Liver (tissue), 8 donors: ENCODE measurements at regions not wholly inside any gene's neighbourhood (a gene's known extent, or its start where the extent isn't known, plus 50 kb on each side); places are given as distances from the start of the nearest gene placed in this dataset.

ENCODE experiments used
- DNase-seq: peaks from one replicate; pipeline ENCODE4 v3.0.0-alpha.2; 2017; ENCODE audit warnings: low spot score
- H3K27ac ChIP-seq, 2 donors: one replicate each; pipeline ENCODE4 v1.7.0; 2013; ENCODE audit warnings: inconsistent platforms in 2 of 2, low read length in 2 of 2, control low read depth in 1 of 2, low read depth in 1 of 2, mild to moderate bottlenecking in 1 of 2
- H3K27me3 ChIP-seq, 4 donors: one replicate each; pipeline versions ENCODE4 v1.6.1 to v1.7.0; 2013; ENCODE audit warnings: low read length in 3 of 4, inconsistent platforms in 1 of 4, mild to moderate bottlenecking in 1 of 4, moderate library complexity in 1 of 4; ENCODE audit not compliant: control insufficient read depth in 4 of 4, insufficient read depth in 4 of 4
- H3K36me3 ChIP-seq, 4 donors: one replicate each; pipeline versions ENCODE4 v1.6.1 to v1.7.0; 2013; ENCODE audit warnings: low read length in 3 of 4, mild to moderate bottlenecking in 3 of 4, low read depth in 1 of 4, moderate library complexity in 1 of 4; ENCODE audit not compliant: control insufficient read depth in 4 of 4, insufficient read depth in 3 of 4
- H3K4me1 ChIP-seq, 4 donors: one replicate each; pipeline versions ENCODE4 v1.6.1 to v1.7.0; 2013; ENCODE audit warnings: low read length in 3 of 4, mild to moderate bottlenecking in 3 of 4, moderate library complexity in 1 of 4; ENCODE audit not compliant: control insufficient read depth in 4 of 4, insufficient read depth in 4 of 4
- H3K4me3 ChIP-seq, 3 donors: one replicate each; pipeline versions ENCODE4 v1.6.1 to v1.7.0; 2013; ENCODE audit warnings: low read length in 3 of 3, control low read depth in 1 of 3, low read depth in 1 of 3, mild to moderate bottlenecking in 1 of 3
- H3K9ac ChIP-seq, 2 donors: one replicate each; pipeline ENCODE4 v1.7.0; 2013; ENCODE audit warnings: low read length in 2 of 2, mild to moderate bottlenecking in 2 of 2, moderate library complexity in 2 of 2, control low read depth in 1 of 2, low read depth in 1 of 2
- H3K9me3 ChIP-seq, 4 donors: one replicate each; pipeline versions ENCODE4 v1.6.1 to v1.7.0; 2013; ENCODE audit warnings: low read length in 3 of 4; ENCODE audit not compliant: control insufficient read depth in 4 of 4
- EGR1 ChIP-seq, 2 donors: IDR thresholded peaks; 2 replicates each; pipeline ENCODE4 v1.6.1; 2016 to 2018; ENCODE audit warnings: antibody characterized with exemption in 2 of 2, low read depth in 2 of 2
- GABPA ChIP-seq, 2 donors: IDR thresholded peaks in 1 of 2; conservative IDR thresholded peaks in 1 of 2; 2 replicates each; pipeline ENCODE4 v1.6.1; 2016; ENCODE audit warnings: antibody characterized with exemption in 2 of 2, mild to moderate bottlenecking in 1 of 2, moderate library complexity in 1 of 2
- HNF4A ChIP-seq, 2 donors: conservative IDR thresholded peaks; 2 replicates each; pipeline ENCODE4 v1.6.1; 2016; ENCODE audit warnings: antibody characterized with exemption in 2 of 2, mild to moderate bottlenecking in 2 of 2
- JUND ChIP-seq, 2 donors: IDR thresholded peaks; 2 replicates each; pipeline ENCODE4 v1.6.1; 2016; ENCODE audit warnings: antibody characterized with exemption in 2 of 2
- RAD21 ChIP-seq, 2 donors: IDR thresholded peaks; 2 replicates each; pipeline ENCODE4 v1.6.1; 2016; ENCODE audit warnings: antibody characterized with exemption in 2 of 2, mild to moderate bottlenecking in 2 of 2
- SP1 ChIP-seq: IDR thresholded peaks from 2 replicates; pipeline ENCODE4 v1.6.1; 2018; ENCODE audit warnings: antibody characterized with exemption, mild to moderate bottlenecking
- TAF1 ChIP-seq: conservative IDR thresholded peaks from 2 replicates; pipeline ENCODE4 v1.6.1; 2016; ENCODE audit warnings: antibody characterized with exemption, mild to moderate bottlenecking
- YY1 ChIP-seq: IDR thresholded peaks from 2 replicates; pipeline ENCODE4 v1.6.1; 2016; ENCODE audit warnings: antibody characterized with exemption, mild to moderate bottlenecking
- WGBS: extraction: QIAGEN DNeasy Blood & Tissue Kit; methylation state at CpG from one replicate; pipeline ENCODE4 v1.1.7; 2013; 5-methylcytosine and 5-hydroxymethylcytosine counted together
- TF ChIP-seq, protein P1 (sequence below): IDR thresholded peaks from 2 replicates; pipeline ENCODE4 v1.6.1; 2016; ENCODE audit warnings: antibody characterized with exemption
- TF ChIP-seq, protein P2 (sequence below): IDR thresholded peaks from 2 replicates; pipeline ENCODE4 v1.6.1; 2016; ENCODE audit warnings: antibody characterized with exemption
- TF ChIP-seq, protein P3 (sequence below): fragments of 150-350 bp; IDR thresholded peaks from 2 replicates; pipeline ENCODE4 v1.5.1; 2017; ENCODE audit warnings: improper control_type of control experiment, low read depth, low read length; ENCODE audit not compliant: missing input control
- TF ChIP-seq, protein P4 (sequence below): IDR thresholded peaks from 2 replicates; pipeline ENCODE4 v1.6.1; 2016; ENCODE audit warnings: antibody characterized with exemption
- donor health status: healthy.
- donor health status: healthy.
- donor health status: healthy.
- donor health status: healthy.
- donor health status: healthy.

DNA sequence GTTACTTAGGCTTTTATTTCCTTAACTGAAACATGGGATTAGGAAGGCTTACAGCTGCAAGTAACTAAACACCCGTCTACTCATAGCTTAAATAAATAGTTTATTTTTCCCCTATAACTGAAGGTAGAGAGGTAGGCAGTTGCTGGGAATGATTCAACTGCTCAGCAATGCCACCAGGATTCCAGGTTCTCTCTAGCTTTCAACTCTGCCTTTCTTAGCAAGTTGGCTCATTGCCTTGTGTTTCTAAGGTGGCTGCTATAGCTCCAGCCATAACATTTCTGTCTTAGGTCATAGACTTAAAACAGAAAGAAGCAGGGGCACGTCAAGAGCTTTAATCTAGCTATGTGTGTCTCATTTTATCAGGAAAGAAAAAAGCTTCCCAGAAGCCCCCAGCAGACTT is 103.7 kb upstream of the MDM1 start:
- Histone ChIP-seq H3K27me3 (no peaks in the 10 kb centered on the region), H3K36me3 (no peaks in the 10 kb centered on the region), H3K9ac (no peak overlapping the region), H3K4me1 (no peaks in the 10 kb centered on the region), H3K4me3 (no peak overlapping the region), H3K9me3 (no peaks in the 10 kb centered on the region), H3K27ac (no peak overlapping the region)
- 86% methylated on average over 2 of the region's 2 CpGs for WGBS
- DNase-seq: no peak
- TF ChIP-seq EGR1 (IDR thresholded peaks at IDR 0.05; ENCODE audit: low read depth in 2 of 2): no peak

DNA sequence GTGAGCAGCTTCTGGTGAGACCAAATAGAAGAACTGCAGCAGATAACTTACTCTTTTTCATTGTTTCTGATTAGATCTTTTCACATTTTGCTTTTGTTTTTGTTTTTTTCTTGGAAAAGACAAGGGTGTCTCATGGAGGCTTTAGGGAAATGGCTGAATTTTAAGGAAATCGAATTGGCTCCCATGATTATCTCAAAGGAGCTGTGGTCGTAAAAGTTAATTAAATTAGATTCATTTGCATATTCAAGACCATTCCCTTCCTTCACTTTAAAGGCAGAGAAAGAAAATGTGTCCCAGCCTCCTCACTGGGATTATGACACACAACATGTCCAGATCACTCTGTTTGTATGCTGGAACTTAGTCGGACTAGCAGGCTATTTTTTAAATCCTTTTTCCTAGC is 106.4 kb upstream of the MDM1 start:
- H3K9me3 ChIP-seq: no peaks in the 10 kb centered on the region
- H3K27me3 ChIP-seq: no peaks in the 10 kb centered on the region
- peaks cover 0 to 1% (median 0%) of the 10 kb centered on the region in 4 donors for H3K4me1 ChIP-seq
- H3K27ac ChIP-seq: no peak overlapping the region
- no peak overlapping the region for H3K9ac ChIP-seq
- no peaks in the 10 kb centered on the region for H3K36me3 ChIP-seq
- DNase-seq: no peak
- TF ChIP-seq SP1: no peak
- TF ChIP-seq GABPA (IDR thresholded peaks at IDR 0.05 in 1 of 2, conservative IDR thresholded peaks at IDR 0.05 in 1 of 2): no peak
- TF ChIP-seq, protein P1, sequence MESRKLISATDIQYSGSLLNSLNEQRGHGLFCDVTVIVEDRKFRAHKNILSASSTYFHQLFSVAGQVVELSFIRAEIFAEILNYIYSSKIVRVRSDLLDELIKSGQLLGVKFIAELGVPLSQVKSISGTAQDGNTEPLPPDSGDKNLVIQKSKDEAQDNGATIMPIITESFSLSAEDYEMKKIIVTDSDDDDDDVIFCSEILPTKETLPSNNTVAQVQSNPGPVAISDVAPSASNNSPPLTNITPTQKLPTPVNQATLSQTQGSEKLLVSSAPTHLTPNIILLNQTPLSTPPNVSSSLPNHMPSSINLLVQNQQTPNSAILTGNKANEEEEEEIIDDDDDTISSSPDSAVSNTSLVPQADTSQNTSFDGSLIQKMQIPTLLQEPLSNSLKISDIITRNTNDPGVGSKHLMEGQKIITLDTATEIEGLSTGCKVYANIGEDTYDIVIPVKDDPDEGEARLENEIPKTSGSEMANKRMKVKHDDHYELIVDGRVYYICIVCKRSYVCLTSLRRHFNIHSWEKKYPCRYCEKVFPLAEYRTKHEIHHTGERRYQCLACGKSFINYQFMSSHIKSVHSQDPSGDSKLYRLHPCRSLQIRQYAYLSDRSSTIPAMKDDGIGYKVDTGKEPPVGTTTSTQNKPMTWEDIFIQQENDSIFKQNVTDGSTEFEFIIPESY: no peak
- TF ChIP-seq, protein P2, sequence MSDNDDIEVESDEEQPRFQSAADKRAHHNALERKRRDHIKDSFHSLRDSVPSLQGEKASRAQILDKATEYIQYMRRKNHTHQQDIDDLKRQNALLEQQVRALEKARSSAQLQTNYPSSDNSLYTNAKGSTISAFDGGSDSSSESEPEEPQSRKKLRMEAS: no peak
- no peak for TF ChIP-seq JUND (IDR thresholded peaks at IDR 0.05)
- TF ChIP-seq, protein P3, sequence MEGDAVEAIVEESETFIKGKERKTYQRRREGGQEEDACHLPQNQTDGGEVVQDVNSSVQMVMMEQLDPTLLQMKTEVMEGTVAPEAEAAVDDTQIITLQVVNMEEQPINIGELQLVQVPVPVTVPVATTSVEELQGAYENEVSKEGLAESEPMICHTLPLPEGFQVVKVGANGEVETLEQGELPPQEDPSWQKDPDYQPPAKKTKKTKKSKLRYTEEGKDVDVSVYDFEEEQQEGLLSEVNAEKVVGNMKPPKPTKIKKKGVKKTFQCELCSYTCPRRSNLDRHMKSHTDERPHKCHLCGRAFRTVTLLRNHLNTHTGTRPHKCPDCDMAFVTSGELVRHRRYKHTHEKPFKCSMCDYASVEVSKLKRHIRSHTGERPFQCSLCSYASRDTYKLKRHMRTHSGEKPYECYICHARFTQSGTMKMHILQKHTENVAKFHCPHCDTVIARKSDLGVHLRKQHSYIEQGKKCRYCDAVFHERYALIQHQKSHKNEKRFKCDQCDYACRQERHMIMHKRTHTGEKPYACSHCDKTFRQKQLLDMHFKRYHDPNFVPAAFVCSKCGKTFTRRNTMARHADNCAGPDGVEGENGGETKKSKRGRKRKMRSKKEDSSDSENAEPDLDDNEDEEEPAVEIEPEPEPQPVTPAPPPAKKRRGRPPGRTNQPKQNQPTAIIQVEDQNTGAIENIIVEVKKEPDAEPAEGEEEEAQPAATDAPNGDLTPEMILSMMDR: no peak
- no peak for TF ChIP-seq YY1
- no peak for TF ChIP-seq EGR1 (IDR thresholded peaks at IDR 0.05; ENCODE audit: low read depth in 2 of 2)
- TF ChIP-seq RAD21 (IDR thresholded peaks at IDR 0.05): no peak
- WGBS: 91% methylated on average over 3 of the region's 3 CpGs
- no peak overlapping the region for H3K4me3 ChIP-seq

DNA sequence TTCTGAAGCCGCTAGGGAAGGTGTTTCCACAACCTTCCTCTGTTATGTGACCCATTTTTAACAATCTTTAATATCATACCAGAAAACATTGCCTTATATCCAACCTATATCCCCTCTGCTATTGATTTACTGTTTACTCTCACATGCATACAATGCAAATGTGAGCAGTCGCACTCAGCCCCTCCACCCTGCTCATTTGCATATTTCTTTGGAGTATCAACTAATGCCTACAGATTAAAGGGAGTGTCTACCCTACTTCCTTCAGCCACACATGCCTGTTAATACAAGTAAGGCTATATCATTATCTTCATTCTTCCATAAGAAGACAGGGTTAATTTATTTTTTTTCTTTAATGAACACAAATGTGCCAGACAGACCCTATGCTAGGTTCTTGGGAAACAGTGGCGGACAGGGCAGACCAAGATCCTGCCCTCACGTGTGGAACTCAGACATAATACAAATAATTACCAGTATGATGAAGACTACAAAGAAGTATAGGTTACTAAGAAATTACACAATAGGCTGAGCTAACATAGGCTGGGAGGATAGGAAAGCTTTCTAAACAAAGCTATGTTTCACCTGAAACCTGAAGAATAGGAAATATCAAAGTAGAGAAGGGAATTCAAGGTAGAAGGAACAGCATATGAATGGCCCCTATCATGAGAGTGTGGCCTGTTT is 107.3 kb upstream of the MDM1 start:
- Histone ChIP-seq H3K27ac (no peak overlapping the region), H3K4me1 (peaks cover 0 to 1% (median 0%) of the 10 kb centered on the region in 4 donors), H3K9me3 (no peaks in the 10 kb centered on the region), H3K9ac (no peak overlapping the region), H3K36me3 (no peaks in the 10 kb centered on the region), H3K27me3 (no peaks in the 10 kb centered on the region), H3K4me3 (no peak overlapping the region)
- 89% methylated on average over 4 of the region's 4 CpGs for WGBS
- DNase-seq: no peak
- TF ChIP-seq EGR1 (IDR thresholded peaks at IDR 0.05; ENCODE audit: low read depth in 2 of 2): no peak
- TF ChIP-seq, protein P4, sequence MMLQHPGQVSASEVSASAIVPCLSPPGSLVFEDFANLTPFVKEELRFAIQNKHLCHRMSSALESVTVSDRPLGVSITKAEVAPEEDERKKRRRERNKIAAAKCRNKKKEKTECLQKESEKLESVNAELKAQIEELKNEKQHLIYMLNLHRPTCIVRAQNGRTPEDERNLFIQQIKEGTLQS: no peak
- TF ChIP-seq JUND (IDR thresholded peaks at IDR 0.05): no peak
- TF ChIP-seq TAF1: no peak
- no peak for TF ChIP-seq HNF4A (conservative IDR thresholded peaks at IDR 0.05)
